Upper lobe of right lung (tissue), 1 donor: ENCODE measurements at regions not wholly inside any gene's neighbourhood (a gene's known extent, or its start where the extent isn't known, plus 50 kb on each side); places are given as distances from the start of the nearest gene placed in this dataset.

ENCODE experiments used
- ATAC-seq: fragments of 200-7000 bp; cut with Tn5 transposase; one replicate; pipeline ENCODE4 v1.9.1; 2020; ENCODE audit warnings: mild to moderate bottlenecking, moderate library complexity
- DNase-seq: peaks from one replicate; pipeline ENCODE4 v3.0.0-alpha.2; 2020
- H3K27ac ChIP-seq: fragments of 200-600 bp; one replicate; pipeline ENCODE4 v1.8.0; 2022
- H3K27me3 ChIP-seq: fragments of 200-600 bp; one replicate; pipeline ENCODE4 v1.8.0; 2022; ENCODE audit warnings: mild to moderate bottlenecking
- H3K36me3 ChIP-seq: fragments of 200-600 bp; one replicate; pipeline ENCODE4 v1.8.0; 2022
- H3K4me1 ChIP-seq: fragments of 200-600 bp; one replicate; pipeline ENCODE4 v1.8.0; 2022
- H3K4me3 ChIP-seq: fragments of 200-600 bp; one replicate; pipeline ENCODE4 v1.8.0; 2022; ENCODE audit warnings: mild to moderate bottlenecking
- H3K9me3 ChIP-seq: fragments of 200-600 bp; one replicate; pipeline ENCODE4 v1.8.0; 2022
- CTCF ChIP-seq: fragments of 200-600 bp; IDR thresholded peaks from one replicate; pipeline ENCODE4 v1.8.0; 2022; ENCODE audit warnings: antibody characterized with exemption
- intact Hi-C: fragments of 100-400 bp; cut with DNase I; formaldehyde crosslinking; loops from one replicate; pipeline ENCODE4 v1.11.0; 2022
- donor health status: DM: no; HTN: yes; CAD: no; lungs with severe emphysema.

DNA sequence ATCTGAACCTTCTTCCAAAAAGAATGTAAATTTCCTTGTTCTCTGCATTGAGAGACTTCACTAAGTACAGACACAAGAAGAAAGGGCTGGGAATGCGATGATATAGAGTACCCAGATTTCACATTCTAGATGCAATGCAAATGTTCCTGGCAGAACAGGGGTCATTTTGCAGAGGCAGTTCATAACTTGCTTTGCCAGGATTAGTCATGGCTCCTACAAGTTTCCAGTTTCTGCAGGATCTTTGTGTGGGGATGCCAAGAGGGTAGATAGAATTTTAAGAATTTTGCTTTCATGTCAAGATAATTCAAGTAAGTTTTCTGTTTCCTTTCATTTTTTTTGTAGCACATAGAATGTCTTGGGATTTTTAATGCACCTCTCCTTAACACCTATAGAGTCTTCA, 181.2 kb downstream of the FGF9 start:
- ATAC-seq, result no peak

DNA sequence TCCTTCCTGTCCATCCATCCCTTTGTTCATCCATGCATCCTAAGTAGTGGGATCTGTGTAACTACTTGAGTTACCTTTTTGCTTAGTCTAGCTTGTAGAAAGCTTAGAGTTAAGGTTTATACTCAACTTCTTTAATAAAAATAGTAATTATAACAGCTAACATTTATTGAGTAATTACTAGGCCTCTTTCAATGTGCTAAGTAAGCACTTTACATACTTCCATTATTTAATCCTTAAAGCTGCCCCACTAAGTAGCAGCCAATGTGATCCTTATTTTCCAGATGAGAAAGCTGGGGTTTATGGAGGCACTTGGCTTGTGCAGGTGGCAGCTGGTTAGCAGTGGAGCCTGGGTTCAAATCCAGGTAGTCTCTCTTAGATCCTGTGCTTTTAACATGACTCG, 182.9 kb downstream of the FGF9 start:
- Histone ChIP-seq H3K9me3 (no peaks in the 10 kb centered on the region), H3K4me1 (peaks cover 5% of the 10 kb centered on the region), H3K36me3 (no peaks in the 10 kb centered on the region), H3K4me3 (no peak overlapping the region), H3K27ac (no peak overlapping the region), H3K27me3 (no peaks in the 10 kb centered on the region)
- no peak for TF ChIP-seq CTCF
- DNase-seq, result no peak
- intact Hi-C loops, result no loop called here
- no peak for ATAC-seq

More for the DNA sequence above, 181.2 kb downstream of the FGF9 start:
- Histone ChIP-seq H3K27me3 (no peaks in the 10 kb centered on the region), H3K9me3 (no peaks in the 10 kb centered on the region), H3K4me3 (no peak overlapping the region), H3K27ac (no peak overlapping the region), H3K4me1 (peaks cover 5% of the 10 kb centered on the region), H3K36me3 (no peaks in the 10 kb centered on the region)
- TF ChIP-seq CTCF, result no peak
- intact Hi-C loops, result no loop called here
- no peak for DNase-seq

- ATAC-seq, result no peak
- no peaks in the 10 kb centered on the region for H3K27me3 ChIP-seq
- H3K9me3 ChIP-seq, result no peaks in the 10 kb centered on the region
- intact Hi-C loops, result no loop called here
- no peak for DNase-seq
- H3K27ac ChIP-seq, result no peak overlapping the region
- TF ChIP-seq CTCF, result no peak
- H3K4me3 ChIP-seq, result no peak overlapping the region
- no peaks in the 10 kb centered on the region for H3K36me3 ChIP-seq
- H3K4me1 ChIP-seq, result no peaks in the 10 kb centered on the region
Observed at GRCh38 chr13:21868823-21869222, 197.9 kb downstream of the FGF9 start.

DNA sequence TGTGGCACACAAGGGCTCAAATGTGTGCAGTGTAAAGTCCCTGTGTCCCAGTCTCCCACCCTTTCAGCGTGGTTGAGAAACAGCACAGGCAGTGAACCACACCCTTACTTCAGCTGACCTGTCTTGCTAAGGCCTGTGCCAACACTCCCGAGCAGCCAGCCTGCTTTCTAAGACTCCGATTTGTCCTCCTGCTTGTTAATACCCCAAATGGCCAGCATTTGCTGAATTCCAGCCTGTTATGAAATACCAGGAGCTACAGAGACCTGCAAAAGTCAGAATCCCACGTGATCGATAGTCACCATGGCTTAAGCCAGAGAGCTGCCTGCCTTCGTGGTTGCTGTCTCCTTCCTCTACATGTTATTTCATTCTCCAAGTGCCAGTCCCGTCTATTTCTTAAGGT, 200.5 kb downstream of the FGF9 start:
- no peaks in the 10 kb centered on the region for H3K9me3 ChIP-seq
- H3K4me3 ChIP-seq, result no peak overlapping the region
- no peaks in the 10 kb centered on the region for H3K27me3 ChIP-seq
- H3K36me3 ChIP-seq, result no peaks in the 10 kb centered on the region
- no peak for DNase-seq
- ATAC-seq, result peak; percentile 83
- intact Hi-C loops, result no loop called here
- no peak overlapping the region for H3K27ac ChIP-seq
- TF ChIP-seq CTCF, result no peak
- H3K4me1 ChIP-seq, result no peaks in the 10 kb centered on the region

DNA sequence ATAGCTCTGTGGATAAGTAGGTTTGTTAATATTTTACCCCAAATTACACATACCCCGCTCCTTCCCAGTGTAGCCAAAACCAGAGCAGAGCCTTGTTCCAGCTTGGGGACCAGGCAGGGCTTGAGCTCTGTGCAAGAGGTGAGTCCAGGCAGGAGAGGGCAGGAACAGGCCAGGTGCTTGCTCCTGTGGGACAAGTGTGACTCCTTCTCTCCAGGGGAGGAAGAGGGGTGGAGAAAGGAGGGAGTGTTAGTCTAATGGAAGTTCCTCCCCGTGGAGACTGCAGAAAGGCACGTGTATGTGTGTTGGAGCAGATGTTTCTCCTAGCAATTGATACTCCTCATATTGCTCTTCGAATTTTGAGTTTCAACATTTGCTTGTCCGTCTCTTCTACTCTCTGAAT, 201.0 kb downstream of the FGF9 start:
- ATAC-seq (peak; percentile 64), DNase-seq (no peak)
- H3K9me3 ChIP-seq, result no peaks in the 10 kb centered on the region
- H3K27me3 ChIP-seq, result no peaks in the 10 kb centered on the region
- intact Hi-C loops, result no loop called here
- H3K36me3 ChIP-seq, result no peaks in the 10 kb centered on the region
- no peak for TF ChIP-seq CTCF
- no peak overlapping the region for H3K4me3 ChIP-seq
- no peak overlapping the region for H3K27ac ChIP-seq
- no peaks in the 10 kb centered on the region for H3K4me1 ChIP-seq

GRCh38 chr13:21872795-21873194, 201.9 kb downstream of the FGF9 start:
- ATAC-seq (no peak), DNase-seq (no peak)
- H3K9me3 ChIP-seq, result no peaks in the 10 kb centered on the region
- H3K4me1 ChIP-seq, result no peaks in the 10 kb centered on the region
- TF ChIP-seq CTCF, result no peak
- H3K27me3 ChIP-seq, result no peaks in the 10 kb centered on the region
- no peaks in the 10 kb centered on the region for H3K36me3 ChIP-seq
- intact Hi-C loops, result no loop called here
- no peak overlapping the region for H3K27ac ChIP-seq
- no peak overlapping the region for H3K4me3 ChIP-seq
